Endothelial cell (in vitro differentiated cells): ENCODE measurements at regions not wholly inside any gene's neighbourhood (a gene's known extent, or its start where the extent isn't known, plus 50 kb on each side); places are given as distances from the start of the nearest gene placed in this dataset.

ENCODE experiments used
- DNase-seq: peaks from one replicate; pipeline ENCODE4 v3.0.0; 2021; ENCODE audit warnings: low spot score
- H3K27ac Mint-ChIP-seq: one replicate; pipeline ENCODE4 v1.8.0; 2021; ENCODE audit warnings: mixed read lengths, inconsistent platforms; ENCODE audit not compliant: unreplicated experiment
- H3K27me3 Mint-ChIP-seq: one replicate; pipeline ENCODE4 v1.8.0; 2021; ENCODE audit warnings: mild to moderate bottlenecking, moderate library complexity, mixed read lengths, inconsistent platforms; ENCODE audit not compliant: unreplicated experiment
- H3K36me3 Mint-ChIP-seq: one replicate; pipeline ENCODE4 v1.8.0; 2021; ENCODE audit warnings: mild to moderate bottlenecking, low read depth, mixed read lengths, inconsistent platforms; ENCODE audit not compliant: unreplicated experiment
- H3K4me1 Mint-ChIP-seq: one replicate; pipeline ENCODE4 v1.8.0; 2021; ENCODE audit warnings: mild to moderate bottlenecking, mixed read lengths, inconsistent platforms; ENCODE audit not compliant: unreplicated experiment
- H3K4me3 Mint-ChIP-seq: one replicate; pipeline ENCODE4 v1.8.0; 2021; ENCODE audit warnings: mild to moderate bottlenecking, mixed read lengths, inconsistent platforms; ENCODE audit not compliant: unreplicated experiment
- H3K9me3 Mint-ChIP-seq: one replicate; pipeline ENCODE4 v1.8.0; 2021; ENCODE audit warnings: mixed read lengths, inconsistent platforms; ENCODE audit not compliant: unreplicated experiment
- CTCF ChIP-seq: fragments of 200-600 bp; sonication (generic); IDR thresholded peaks from one replicate; pipeline ENCODE4 v1.5.0; 2021; ENCODE audit warnings: antibody characterized with exemption; ENCODE audit not compliant: unreplicated experiment

GRCh38 chr4:66023061-66023460 lies 352.8 kb upstream of the EPHA5 start:
- Mint-ChIP-seq H3K27me3 (no peaks in the 10 kb centered on the region), H3K36me3 (no peaks in the 10 kb centered on the region), H3K27ac (no peak overlapping the region), H3K4me3 (no peak overlapping the region), H3K9me3 (no peaks in the 10 kb centered on the region), H3K4me1 (no peaks in the 10 kb centered on the region)
- TF ChIP-seq CTCF: no peak
- no peak for DNase-seq

GRCh38 chr4:66017671-66018070 lies 347.4 kb upstream of the EPHA5 start:
- no peak overlapping the region for H3K4me3 Mint-ChIP-seq
- no peak for TF ChIP-seq CTCF
- no peak overlapping the region for H3K27ac Mint-ChIP-seq
- no peaks in the 10 kb centered on the region for H3K36me3 Mint-ChIP-seq
- DNase-seq: no peak
- H3K9me3 Mint-ChIP-seq: peaks cover 9% of the 10 kb centered on the region
- H3K4me1 Mint-ChIP-seq: no peaks in the 10 kb centered on the region
- peaks cover 2% of the 10 kb centered on the region for H3K27me3 Mint-ChIP-seq

- H3K4me1 Mint-ChIP-seq: no peaks in the 10 kb centered on the region
- no peak for DNase-seq
- no peak overlapping the region for H3K4me3 Mint-ChIP-seq
- no peaks in the 10 kb centered on the region for H3K36me3 Mint-ChIP-seq
- no peak overlapping the region for H3K27ac Mint-ChIP-seq
- H3K9me3 Mint-ChIP-seq: peaks cover 9% of the 10 kb centered on the region
- H3K27me3 Mint-ChIP-seq: peaks cover 2% of the 10 kb centered on the region
- TF ChIP-seq CTCF: no peak
Measured at GRCh38 chr4:66016240-66016639, 346.0 kb upstream of the EPHA5 start.

GRCh38 chr4:66014146-66014765 lies 344.0 kb upstream of the EPHA5 start:
- Mint-ChIP-seq H3K36me3 (no peaks in the 10 kb centered on the region), H3K27me3 (peaks cover 2% of the 10 kb centered on the region), H3K4me1 (no peaks in the 10 kb centered on the region), H3K9me3 (peaks cover 9% of the 10 kb centered on the region), H3K27ac (no peak overlapping the region), H3K4me3 (no peak overlapping the region)
- DNase-seq: no peak
- no peak for TF ChIP-seq CTCF

DNA sequence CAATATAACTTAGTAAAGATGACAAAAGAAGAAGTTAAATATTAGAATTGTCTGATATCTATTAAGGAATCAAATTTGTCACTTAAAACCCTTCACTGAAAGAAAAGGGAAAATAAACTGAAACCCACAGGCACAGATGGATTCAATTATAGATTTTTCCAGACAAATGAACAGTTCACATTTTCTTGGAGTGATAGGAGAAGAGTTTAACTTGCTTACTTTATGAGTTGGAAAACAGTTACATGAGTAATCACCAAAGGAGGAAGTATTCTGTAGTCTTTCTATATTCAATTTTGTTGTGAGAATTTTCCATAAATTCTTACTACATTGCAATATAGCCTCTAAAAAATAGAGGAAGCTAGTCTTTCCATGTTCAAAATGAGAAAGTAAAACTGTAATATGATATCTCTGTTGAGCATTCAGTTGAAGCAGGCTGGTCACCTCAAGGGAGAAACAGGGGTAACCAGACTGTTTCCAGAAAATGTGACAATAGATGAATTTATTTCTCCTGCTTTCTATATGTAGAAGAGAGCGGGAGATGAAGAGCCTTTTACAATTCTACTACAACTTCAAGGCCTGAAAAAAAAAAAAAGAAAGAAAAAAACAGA lies 330.3 kb upstream of the EPHA5 start:
- no peak for TF ChIP-seq CTCF
- Mint-ChIP-seq H3K36me3 (no peaks in the 10 kb centered on the region), H3K27ac (no peak overlapping the region), H3K27me3 (no peaks in the 10 kb centered on the region), H3K9me3 (no peaks in the 10 kb centered on the region), H3K4me1 (no peaks in the 10 kb centered on the region), H3K4me3 (no peak overlapping the region)
- DNase-seq: no peak
